ENCODE measurements at regions not wholly inside any gene's neighbourhood (a gene's known extent, or its start where the extent isn't known, plus 50 kb on each side); places are given as distances from the start of the nearest gene placed in this dataset.
A peak's percentile ranks its signal among the peaks of the same experiment; 100 is the strongest.

GRCh38 chr16:72508191-72508590 is 336.2 kb upstream of the PMFBP1 start:
- no TSS peak for BruUV-seq (replicated peaks)
- TF ChIP-seq CTCF (conservative IDR thresholded peaks at IDR 0.05; ENCODE audit: low read depth, low read length) (no peak), EZH2phosphoT487 (IDR thresholded peaks at IDR 0.05; ENCODE audit: borderline replicate concordance, low read length) (no peak), EZH2 (IDR thresholded peaks at IDR 0.05; ENCODE audit: low read length, unreplicated experiment) (no peak)
- intact Hi-C loops (cut with micrococcal nuclease) = loop anchor here (10.0 kb wide), 4 partner anchors 157 to 1367 kb away; no protein-coding TSS in a partner anchor
- no peak overlapping the region for H3K27ac ChIP-seq (ENCODE audit: low read length)
- no peaks in the 10 kb centered on the region for H3K9me3 ChIP-seq (ENCODE audit: low read length)
- no peak overlapping the region for H3K4me3 ChIP-seq (ENCODE audit: low read length)
- H3K4me2 ChIP-seq (ENCODE audit: low read length) = no peak overlapping the region
- ChIA-PET CTCF (no interaction called here), POLR2A (ENCODE audit: unreplicated experiment) (no interaction called here)
- peak; percentile 37 for DNase-seq
- no peaks in the 10 kb centered on the region for H3K27me3 ChIP-seq (ENCODE audit: low read length)
- peak; percentile 40; the same call in 1 of the 2 replicates for ATAC-seq
- no peaks in the 10 kb centered on the region for H3F3A ChIP-seq (ENCODE audit: low read length, unreplicated experiment)
- H3K36me3 ChIP-seq (ENCODE audit: low read depth, low read length) = no peaks in the 10 kb centered on the region
- H3K9ac ChIP-seq (ENCODE audit: low read length) = no peak overlapping the region
- H3K9me2 ChIP-seq (replicated peaks; ENCODE audit: low read length) = no peaks in the 10 kb centered on the region
- no peak overlapping the region for H2AFZ ChIP-seq (ENCODE audit: low read length)
- H3K79me2 ChIP-seq (ENCODE audit: low read length) = no peaks in the 10 kb centered on the region
- H4K20me1 ChIP-seq (ENCODE audit: low read length) = no peaks in the 10 kb centered on the region
- no peaks in the 10 kb centered on the region for H3K4me1 ChIP-seq (ENCODE audit: insufficient read depth, low read length)

GRCh38 chr16:72502594-72503005 is 330.6 kb upstream of the PMFBP1 start:
- Histone ChIP-seq H3K79me2 (ENCODE audit: low read length) (no peaks in the 10 kb centered on the region), H4K20me1 (ENCODE audit: low read length) (no peaks in the 10 kb centered on the region), H3K27me3 (ENCODE audit: low read length) (no peaks in the 10 kb centered on the region), H3K27ac (ENCODE audit: low read length) (no peak overlapping the region), H3K4me2 (ENCODE audit: low read length) (no peak overlapping the region), H3F3A (ENCODE audit: low read length, unreplicated experiment) (no peaks in the 10 kb centered on the region), H3K9me3 (ENCODE audit: low read length) (no peaks in the 10 kb centered on the region), H3K4me3 (ENCODE audit: low read length) (no peak overlapping the region), H3K36me3 (ENCODE audit: low read depth, low read length) (peaks cover 3% of the 10 kb centered on the region; the same call in 1 of the 2 replicates), H3K9me2 (replicated peaks; ENCODE audit: low read length) (no peaks in the 10 kb centered on the region), H2AFZ (ENCODE audit: low read length) (no peak overlapping the region), H3K9ac (ENCODE audit: low read length) (no peak overlapping the region), H3K4me1 (ENCODE audit: insufficient read depth, low read length) (no peaks in the 10 kb centered on the region)
- no TSS peak for BruUV-seq (replicated peaks)
- DNase-seq (no peak), ATAC-seq (no peak)
- no peak for TF ChIP-seq CTCF (conservative IDR thresholded peaks at IDR 0.05; ENCODE audit: low read depth, low read length)
- no peak for TF ChIP-seq EZH2 (IDR thresholded peaks at IDR 0.05; ENCODE audit: low read length, unreplicated experiment)
- TF ChIP-seq EZH2phosphoT487 (IDR thresholded peaks at IDR 0.05; ENCODE audit: borderline replicate concordance, low read length) = no peak
- POLR2A ChIA-PET (ENCODE audit: unreplicated experiment) = no interaction called here
- CTCF ChIA-PET = interaction anchor here (0.5 kb wide), 1 partner anchor 161 kb away, joined by 3 read pairs; no protein-coding TSS in a partner anchor
- intact Hi-C loops (cut with micrococcal nuclease) = loop anchor here (2.0 to 10.0 kb wide), 6 partner anchors 162 to 1372 kb away; partner anchors contain the start of gene ZFHX3

DNA sequence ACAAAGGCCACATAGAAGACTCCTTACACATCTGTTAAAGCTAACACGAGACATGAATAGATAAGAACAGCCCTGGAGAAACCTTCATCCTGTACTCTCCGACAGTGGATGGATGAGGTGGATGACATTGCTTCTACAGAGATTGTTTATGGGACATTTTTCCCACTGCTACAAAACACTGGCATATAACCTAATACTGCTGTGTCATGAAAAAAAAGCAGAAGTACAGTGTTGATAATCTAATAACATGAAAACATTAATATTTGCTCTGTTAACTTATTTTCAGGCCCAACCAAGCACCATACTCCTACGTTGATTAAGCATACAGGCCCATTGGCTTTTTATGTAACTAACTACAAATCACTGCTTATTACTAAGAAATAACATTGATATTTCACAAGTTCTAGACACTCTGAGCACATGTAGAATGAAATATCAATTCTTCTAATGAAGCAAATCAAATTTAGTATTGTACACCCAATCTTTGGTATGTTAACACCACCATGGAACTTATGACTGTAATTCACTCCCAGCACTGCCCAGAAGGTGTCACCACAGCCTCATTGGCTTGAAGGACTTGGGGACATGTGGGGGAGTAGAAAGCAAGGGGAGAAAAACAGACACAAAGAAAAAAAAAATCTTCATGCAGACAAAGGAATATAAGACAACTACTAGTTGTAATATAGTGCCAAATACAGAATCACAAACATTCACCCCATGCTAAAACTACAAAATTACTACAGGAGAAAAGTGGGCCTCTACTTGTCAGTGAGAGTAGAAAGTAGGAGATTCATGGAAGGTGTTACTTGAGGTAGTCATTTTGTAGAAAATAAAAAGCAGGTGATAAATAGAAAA is 330.0 kb upstream of the PMFBP1 start:
- H3K4me1 ChIP-seq (ENCODE audit: insufficient read depth, low read length) = no peaks in the 10 kb centered on the region
- H3K9ac ChIP-seq (ENCODE audit: low read length) = no peak overlapping the region
- ATAC-seq (peak; percentile 71), DNase-seq (peak; percentile 69)
- H3K4me2 ChIP-seq (ENCODE audit: low read length) = no peak overlapping the region
- H3K36me3 ChIP-seq (ENCODE audit: low read depth, low read length) = peaks cover 3% of the 10 kb centered on the region; the same call in 1 of the 2 replicates
- no peaks in the 10 kb centered on the region for H3K27me3 ChIP-seq (ENCODE audit: low read length)
- ChIA-PET CTCF (no interaction called here), POLR2A (ENCODE audit: unreplicated experiment) (no interaction called here)
- TF ChIP-seq EZH2phosphoT487 (IDR thresholded peaks at IDR 0.05; ENCODE audit: borderline replicate concordance, low read length) (no peak), CTCF (conservative IDR thresholded peaks at IDR 0.05; ENCODE audit: low read depth, low read length) (peak; percentile 88)
- no TSS peak for BruUV-seq (replicated peaks)
- no peaks in the 10 kb centered on the region for H3K9me3 ChIP-seq (ENCODE audit: low read length)
- H3K9me2 ChIP-seq (replicated peaks; ENCODE audit: low read length) = no peaks in the 10 kb centered on the region
- intact Hi-C loops (cut with micrococcal nuclease) = loop anchor here (2.0 to 10.0 kb wide), 6 partner anchors 163 to 1373 kb away; partner anchors contain the start of gene ZFHX3
- H4K20me1 ChIP-seq (ENCODE audit: low read length) = no peaks in the 10 kb centered on the region
- H3K4me3 ChIP-seq (ENCODE audit: low read length) = no peak overlapping the region
- no peaks in the 10 kb centered on the region for H3F3A ChIP-seq (ENCODE audit: low read length, unreplicated experiment)
- H3K79me2 ChIP-seq (ENCODE audit: low read length) = no peaks in the 10 kb centered on the region
- no peak overlapping the region for H3K27ac ChIP-seq (ENCODE audit: low read length)
- no peak overlapping the region for H2AFZ ChIP-seq (ENCODE audit: low read length)
